Hematopoietic multipotent progenitor cell treated with erythropoietin and hydrocortisone succinate and interleukin-3 and kit ligand, for 6 days (in vitro differentiated cells): ENCODE measurements at regions not wholly inside any gene's neighbourhood (a gene's known extent, or its start where the extent isn't known, plus 50 kb on each side); places are given as distances from the start of the nearest gene placed in this dataset.

Experiments used
- DNase-seq: peaks from one replicate; pipeline ENCODE4 v3.0.0-alpha.2; 2015

GRCh38 chr2:164439885-164440284 lies 181.4 kb downstream of the GRB14 start:
- DNase-seq, result no peak

- DNase-seq, result no peak
Measured at GRCh38 chr2:164439235-164439634, 182.0 kb downstream of the GRB14 start.

GRCh38 chr2:164438490-164439205 lies 182.6 kb downstream of the GRB14 start:
- no peak for DNase-seq

- DNase-seq, result no peak
Measured at GRCh38 chr2:164436131-164436530, 185.2 kb downstream of the GRB14 start.

GRCh38 chr2:164430166-164430783 lies 191.0 kb downstream of the GRB14 start:
- peak; percentile 59 for DNase-seq

- DNase-seq, result no peak
Measured at GRCh38 chr2:164429354-164429753, 191.9 kb downstream of the GRB14 start.

- no peak for DNase-seq
Measured at GRCh38 chr2:164427111-164427510, 194.2 kb downstream of the GRB14 start.

- DNase-seq, result no peak
Measured at GRCh38 chr2:164420787-164421186, 200.5 kb downstream of the GRB14 start.

GRCh38 chr2:164412831-164413230 lies 208.5 kb downstream of the GRB14 start:
- no peak for DNase-seq

- DNase-seq, result no peak
Measured at GRCh38 chr2:164389411-164389810, 231.9 kb downstream of the GRB14 start.

- DNase-seq, result peak; percentile 1
Measured at GRCh38 chr2:164388511-164388910, 232.8 kb downstream of the GRB14 start.

GRCh38 chr2:164386231-164386630 lies 235.1 kb downstream of the GRB14 start:
- no peak for DNase-seq

- DNase-seq, result no peak
Measured at GRCh38 chr2:164384434-164384833, 236.8 kb downstream of the GRB14 start.

GRCh38 chr2:164371916-164372315 lies 249.4 kb downstream of the GRB14 start:
- DNase-seq, result no peak

GRCh38 chr2:164369366-164369765 lies 251.9 kb downstream of the GRB14 start:
- DNase-seq, result no peak

- DNase-seq, result no peak
Measured at GRCh38 chr2:164368896-164369295, 252.4 kb downstream of the GRB14 start.

GRCh38 chr2:164363646-164364045 lies 257.6 kb downstream of the GRB14 start:
- DNase-seq, result no peak

- DNase-seq, result no peak
Measured at GRCh38 chr2:164351536-164351935, 269.7 kb downstream of the GRB14 start.

GRCh38 chr2:164335947-164336346 lies 285.3 kb downstream of the GRB14 start:
- no peak for DNase-seq

GRCh38 chr2:164335128-164335527 lies 286.2 kb downstream of the GRB14 start:
- no peak for DNase-seq

GRCh38 chr2:164328310-164328709 lies 293.0 kb downstream of the GRB14 start:
- DNase-seq, result no peak

GRCh38 chr2:164323978-164324377 lies 297.3 kb downstream of the GRB14 start:
- no peak for DNase-seq

- no peak for DNase-seq
Measured at GRCh38 chr2:164314148-164314547, 307.1 kb downstream of the GRB14 start.

GRCh38 chr2:164306872-164307271 lies 314.4 kb downstream of the GRB14 start:
- DNase-seq, result no peak

- no peak for DNase-seq
Measured at GRCh38 chr2:164302786-164303185, 318.5 kb downstream of the GRB14 start.
